GM12892 (cell line): ENCODE measurements at regions not wholly inside any gene's neighbourhood (a gene's known extent, or its start where the extent isn't known, plus 50 kb on each side); places are given as distances from the start of the nearest gene placed in this dataset.

Experiments used
- POLR2A ChIP-seq: IDR thresholded peaks from 2 replicates; pipeline ENCODE4 v1.6.1; 2011; ENCODE audit warnings: low read depth, low read length, control low read depth
- POLR2AphosphoS5 ChIP-seq: IDR thresholded peaks from 2 replicates; pipeline ENCODE4 v1.6.1; 2011; ENCODE audit warnings: low read depth, low read length, control low read depth

DNA sequence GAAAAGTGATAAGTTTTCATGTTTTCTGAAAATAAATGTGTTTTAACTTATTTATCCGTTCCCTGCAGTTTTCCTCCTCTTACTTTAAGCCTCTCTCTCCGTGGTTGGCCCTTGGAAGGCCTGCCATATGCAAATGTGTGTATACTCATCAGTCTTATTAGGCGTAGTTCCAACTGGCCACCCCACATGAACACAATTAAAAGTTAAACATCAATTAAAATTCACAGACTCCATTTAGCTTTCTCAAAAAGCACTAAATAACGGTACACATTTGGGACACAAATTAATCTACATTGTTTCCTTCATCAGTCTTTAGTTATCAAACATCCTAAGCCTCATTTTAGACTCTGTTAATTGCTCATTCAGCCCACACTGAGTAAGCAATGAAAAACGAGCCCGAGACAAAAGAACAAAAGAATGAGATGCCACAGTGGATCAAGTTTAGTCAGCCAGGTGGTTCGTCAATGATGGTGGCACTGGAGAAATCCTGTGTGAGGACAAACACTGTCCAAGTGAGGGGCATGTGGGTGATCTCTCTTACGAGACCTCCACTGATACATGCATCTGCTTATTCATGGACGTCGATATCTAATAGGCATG is 76.0 kb upstream of the TMCC3 start:
- no peak for TF ChIP-seq POLR2A
- no peak for TF ChIP-seq POLR2AphosphoS5
